Activated naive CD4-positive, alpha-beta T cell treated with anti-CD3 and anti-CD28 coated beads, Interleukin-2, amount 50 U/mL, for 24 hours (primary cell): ENCODE measurements at regions not wholly inside any gene's neighbourhood (a gene's known extent, or its start where the extent isn't known, plus 50 kb on each side); places are given as distances from the start of the nearest gene placed in this dataset.

Experiments
- H3K27ac Mint-ChIP-seq: one replicate; pipeline ENCODE4 v1.8.0; 2021; ENCODE audit warnings: mild to moderate bottlenecking, mixed read lengths
- H3K27me3 Mint-ChIP-seq: one replicate; pipeline ENCODE4 v1.8.0; 2021; ENCODE audit warnings: mixed read lengths
- H3K36me3 Mint-ChIP-seq: one replicate; pipeline ENCODE4 v1.8.0; 2021; ENCODE audit warnings: mixed read lengths
- H3K4me1 Mint-ChIP-seq: one replicate; pipeline ENCODE4 v1.8.0; 2021; ENCODE audit warnings: mixed read lengths
- H3K4me3 Mint-ChIP-seq: one replicate; pipeline ENCODE4 v1.8.0; 2021; ENCODE audit warnings: mild to moderate bottlenecking, mixed read lengths
- H3K9me3 Mint-ChIP-seq: one replicate; pipeline ENCODE4 v1.8.0; 2021; ENCODE audit warnings: mixed read lengths

- Mint-ChIP-seq H3K27me3 (no peaks in the 10 kb centered on the region), H3K27ac (no peak overlapping the region), H3K36me3 (no peaks in the 10 kb centered on the region), H3K4me1 (peaks cover 4% of the 10 kb centered on the region), H3K9me3 (peaks cover 4% of the 10 kb centered on the region), H3K4me3 (no peak overlapping the region)
These were observed 350.2 kb downstream of the ZNF326 start for GRCh38 chr1:90344963-90345730.

- H3K4me1 Mint-ChIP-seq: peaks cover 4% of the 10 kb centered on the region
- no peaks in the 10 kb centered on the region for H3K36me3 Mint-ChIP-seq
- no peak overlapping the region for H3K27ac Mint-ChIP-seq
- H3K4me3 Mint-ChIP-seq: no peak overlapping the region
- peaks cover 1% of the 10 kb centered on the region for H3K27me3 Mint-ChIP-seq
- H3K9me3 Mint-ChIP-seq: peaks cover 4% of the 10 kb centered on the region
These were observed 346.6 kb downstream of the ZNF326 start for GRCh38 chr1:90341516-90341915.

GRCh38 chr1:90340606-90341005 is 345.7 kb downstream of the ZNF326 start:
- no peak overlapping the region for H3K4me3 Mint-ChIP-seq

GRCh38 chr1:90339811-90340210 is 344.9 kb downstream of the ZNF326 start:
- H3K36me3 Mint-ChIP-seq: no peaks in the 10 kb centered on the region

More at GRCh38 chr1:90340606-90341005, 345.7 kb downstream of the ZNF326 start:
- Mint-ChIP-seq H3K9me3 (peaks cover under 1% of the 10 kb centered on the region), H3K4me1 (peaks cover 4% of the 10 kb centered on the region), H3K36me3 (no peaks in the 10 kb centered on the region), H3K27ac (no peak overlapping the region), H3K27me3 (peaks cover 2% of the 10 kb centered on the region)

GRCh38 chr1:90336552-90337324 is 341.8 kb downstream of the ZNF326 start:
- no peak overlapping the region for H3K27ac Mint-ChIP-seq
- H3K36me3 Mint-ChIP-seq: no peaks in the 10 kb centered on the region
- peaks cover 4% of the 10 kb centered on the region for H3K4me1 Mint-ChIP-seq
- H3K4me3 Mint-ChIP-seq: no peak overlapping the region
- H3K27me3 Mint-ChIP-seq: peaks cover 2% of the 10 kb centered on the region
- no peaks in the 10 kb centered on the region for H3K9me3 Mint-ChIP-seq

More at GRCh38 chr1:90339811-90340210, 344.9 kb downstream of the ZNF326 start:
- Mint-ChIP-seq H3K9me3 (no peaks in the 10 kb centered on the region), H3K4me1 (peaks cover 4% of the 10 kb centered on the region), H3K4me3 (no peak overlapping the region), H3K27me3 (peaks cover 2% of the 10 kb centered on the region), H3K27ac (no peak overlapping the region)

GRCh38 chr1:90335558-90335957 is 340.6 kb downstream of the ZNF326 start:
- Mint-ChIP-seq H3K9me3 (no peaks in the 10 kb centered on the region), H3K36me3 (no peaks in the 10 kb centered on the region), H3K4me1 (peaks cover 4% of the 10 kb centered on the region), H3K27ac (no peak overlapping the region), H3K27me3 (peaks cover 2% of the 10 kb centered on the region), H3K4me3 (no peak overlapping the region)

GRCh38 chr1:90334137-90334536 is 339.2 kb downstream of the ZNF326 start:
- Mint-ChIP-seq H3K4me3 (no peak overlapping the region), H3K9me3 (no peaks in the 10 kb centered on the region), H3K4me1 (no peaks in the 10 kb centered on the region), H3K27me3 (peaks cover 2% of the 10 kb centered on the region), H3K36me3 (no peaks in the 10 kb centered on the region), H3K27ac (no peak overlapping the region)

- Mint-ChIP-seq H3K4me1 (peaks cover 3% of the 10 kb centered on the region), H3K9me3 (no peaks in the 10 kb centered on the region), H3K27ac (no peak overlapping the region), H3K36me3 (no peaks in the 10 kb centered on the region), H3K4me3 (no peak overlapping the region), H3K27me3 (peaks cover 4% of the 10 kb centered on the region)
These were observed 330.3 kb downstream of the ZNF326 start for GRCh38 chr1:90325168-90325567.

- Mint-ChIP-seq H3K9me3 (no peaks in the 10 kb centered on the region), H3K27ac (no peak overlapping the region), H3K27me3 (peaks cover 10% of the 10 kb centered on the region), H3K4me3 (no peak overlapping the region), H3K4me1 (no peaks in the 10 kb centered on the region), H3K36me3 (no peaks in the 10 kb centered on the region)
These were observed 327.3 kb downstream of the ZNF326 start for GRCh38 chr1:90322186-90322585.

- Mint-ChIP-seq H3K9me3 (no peaks in the 10 kb centered on the region), H3K4me1 (no peaks in the 10 kb centered on the region)
These were observed 325.0 kb downstream of the ZNF326 start for GRCh38 chr1:90319918-90320317.

GRCh38 chr1:90318431-90318830 is 323.5 kb downstream of the ZNF326 start:
- Mint-ChIP-seq H3K4me1 (no peaks in the 10 kb centered on the region), H3K27me3 (peaks cover 7% of the 10 kb centered on the region), H3K27ac (no peak overlapping the region), H3K9me3 (no peaks in the 10 kb centered on the region), H3K36me3 (no peaks in the 10 kb centered on the region), H3K4me3 (no peak overlapping the region)

More at GRCh38 chr1:90319918-90320317, 325.0 kb downstream of the ZNF326 start:
- Mint-ChIP-seq H3K27me3 (peaks cover 7% of the 10 kb centered on the region), H3K27ac (no peak overlapping the region), H3K4me3 (no peak overlapping the region), H3K36me3 (no peaks in the 10 kb centered on the region)

- H3K36me3 Mint-ChIP-seq: no peaks in the 10 kb centered on the region
- no peaks in the 10 kb centered on the region for H3K9me3 Mint-ChIP-seq
- no peaks in the 10 kb centered on the region for H3K4me1 Mint-ChIP-seq
- H3K27me3 Mint-ChIP-seq: peaks cover 6% of the 10 kb centered on the region
- H3K4me3 Mint-ChIP-seq: no peak overlapping the region
- no peak overlapping the region for H3K27ac Mint-ChIP-seq
These were observed 322.7 kb downstream of the ZNF326 start for GRCh38 chr1:90317628-90318027.

- Mint-ChIP-seq H3K4me1 (no peaks in the 10 kb centered on the region), H3K36me3 (no peaks in the 10 kb centered on the region), H3K4me3 (no peak overlapping the region), H3K27ac (no peak overlapping the region), H3K27me3 (peaks cover 4% of the 10 kb centered on the region), H3K9me3 (no peaks in the 10 kb centered on the region)
These were observed 319.6 kb downstream of the ZNF326 start for GRCh38 chr1:90314533-90314932.

- Mint-ChIP-seq H3K4me1 (no peaks in the 10 kb centered on the region), H3K27me3 (peaks cover under 1% of the 10 kb centered on the region), H3K27ac (no peak overlapping the region), H3K36me3 (no peaks in the 10 kb centered on the region), H3K9me3 (no peaks in the 10 kb centered on the region), H3K4me3 (no peak overlapping the region)
These were observed 318.9 kb downstream of the ZNF326 start for GRCh38 chr1:90313778-90314177.

GRCh38 chr1:90309806-90310205 is 314.9 kb downstream of the ZNF326 start:
- H3K4me3 Mint-ChIP-seq: no peak overlapping the region
- H3K4me1 Mint-ChIP-seq: no peaks in the 10 kb centered on the region
- no peak overlapping the region for H3K27ac Mint-ChIP-seq
- no peaks in the 10 kb centered on the region for H3K36me3 Mint-ChIP-seq
- no peaks in the 10 kb centered on the region for H3K27me3 Mint-ChIP-seq
- no peaks in the 10 kb centered on the region for H3K9me3 Mint-ChIP-seq

- Mint-ChIP-seq H3K27ac (no peak overlapping the region), H3K27me3 (no peaks in the 10 kb centered on the region), H3K9me3 (no peaks in the 10 kb centered on the region), H3K4me1 (no peaks in the 10 kb centered on the region), H3K36me3 (no peaks in the 10 kb centered on the region), H3K4me3 (no peak overlapping the region)
These were observed 313.5 kb downstream of the ZNF326 start for GRCh38 chr1:90308421-90308820.
